ENCODE measurements at regions not wholly inside any gene's neighbourhood (a gene's known extent, or its start where the extent isn't known, plus 50 kb on each side); places are given as distances from the start of the nearest gene placed in this dataset.

DNA sequence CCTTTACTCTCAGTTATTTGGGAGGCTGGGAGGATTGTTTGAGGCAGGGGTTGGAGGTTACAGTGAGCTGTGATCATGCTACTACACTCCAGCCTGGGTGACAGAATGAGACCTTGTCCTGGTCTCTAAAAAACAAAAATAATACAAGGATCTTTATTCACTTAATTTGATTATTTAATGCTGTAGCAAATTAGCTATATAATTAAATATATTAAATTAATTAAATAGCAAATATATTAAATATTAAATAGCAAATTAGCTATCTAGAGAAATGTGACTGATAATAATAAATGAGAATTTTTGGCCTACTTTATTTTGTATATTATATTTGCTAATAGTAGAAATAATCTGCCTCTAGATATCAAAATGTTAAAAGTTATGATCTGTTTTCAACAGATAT, 298.8 kb upstream of the NAV3 start:
- TF ChIP-seq, protein P1, sequence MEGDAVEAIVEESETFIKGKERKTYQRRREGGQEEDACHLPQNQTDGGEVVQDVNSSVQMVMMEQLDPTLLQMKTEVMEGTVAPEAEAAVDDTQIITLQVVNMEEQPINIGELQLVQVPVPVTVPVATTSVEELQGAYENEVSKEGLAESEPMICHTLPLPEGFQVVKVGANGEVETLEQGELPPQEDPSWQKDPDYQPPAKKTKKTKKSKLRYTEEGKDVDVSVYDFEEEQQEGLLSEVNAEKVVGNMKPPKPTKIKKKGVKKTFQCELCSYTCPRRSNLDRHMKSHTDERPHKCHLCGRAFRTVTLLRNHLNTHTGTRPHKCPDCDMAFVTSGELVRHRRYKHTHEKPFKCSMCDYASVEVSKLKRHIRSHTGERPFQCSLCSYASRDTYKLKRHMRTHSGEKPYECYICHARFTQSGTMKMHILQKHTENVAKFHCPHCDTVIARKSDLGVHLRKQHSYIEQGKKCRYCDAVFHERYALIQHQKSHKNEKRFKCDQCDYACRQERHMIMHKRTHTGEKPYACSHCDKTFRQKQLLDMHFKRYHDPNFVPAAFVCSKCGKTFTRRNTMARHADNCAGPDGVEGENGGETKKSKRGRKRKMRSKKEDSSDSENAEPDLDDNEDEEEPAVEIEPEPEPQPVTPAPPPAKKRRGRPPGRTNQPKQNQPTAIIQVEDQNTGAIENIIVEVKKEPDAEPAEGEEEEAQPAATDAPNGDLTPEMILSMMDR (IDR thresholded peaks at IDR 0.05; ENCODE audit: low read depth, low read length, missing control alignments) = no peak
- no peak overlapping the region for H3K4me3 ChIP-seq (replicated peaks; ENCODE audit: low read depth, low read length)
- no peak for DNase-seq (ENCODE audit: extremely low read depth, low read depth)

DNA sequence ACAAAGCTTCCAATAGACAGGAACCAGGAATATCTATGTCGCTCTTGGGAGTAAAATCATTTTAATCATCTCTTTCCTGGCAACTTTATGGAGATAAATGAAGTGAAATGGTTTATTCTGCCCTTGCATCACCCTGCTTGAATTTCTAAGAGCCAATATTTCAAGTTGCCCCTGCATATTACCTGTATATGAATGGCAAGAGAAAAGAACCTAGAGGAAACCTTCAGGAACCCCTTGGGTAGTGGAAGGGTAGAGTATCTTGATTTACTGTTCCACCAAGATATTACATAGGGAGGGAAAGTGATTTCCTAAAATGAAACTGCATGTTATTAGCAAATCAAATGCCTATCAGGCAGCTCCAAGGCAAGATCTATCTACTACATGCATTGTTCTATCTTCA, 308.4 kb upstream of the NAV3 start:
- no peak for DNase-seq (ENCODE audit: extremely low read depth, low read depth)
- H3K4me3 ChIP-seq (replicated peaks; ENCODE audit: low read depth, low read length) = no peak overlapping the region
- TF ChIP-seq, protein P1 (IDR thresholded peaks at IDR 0.05; ENCODE audit: low read depth, low read length, missing control alignments) = no peak

DNA sequence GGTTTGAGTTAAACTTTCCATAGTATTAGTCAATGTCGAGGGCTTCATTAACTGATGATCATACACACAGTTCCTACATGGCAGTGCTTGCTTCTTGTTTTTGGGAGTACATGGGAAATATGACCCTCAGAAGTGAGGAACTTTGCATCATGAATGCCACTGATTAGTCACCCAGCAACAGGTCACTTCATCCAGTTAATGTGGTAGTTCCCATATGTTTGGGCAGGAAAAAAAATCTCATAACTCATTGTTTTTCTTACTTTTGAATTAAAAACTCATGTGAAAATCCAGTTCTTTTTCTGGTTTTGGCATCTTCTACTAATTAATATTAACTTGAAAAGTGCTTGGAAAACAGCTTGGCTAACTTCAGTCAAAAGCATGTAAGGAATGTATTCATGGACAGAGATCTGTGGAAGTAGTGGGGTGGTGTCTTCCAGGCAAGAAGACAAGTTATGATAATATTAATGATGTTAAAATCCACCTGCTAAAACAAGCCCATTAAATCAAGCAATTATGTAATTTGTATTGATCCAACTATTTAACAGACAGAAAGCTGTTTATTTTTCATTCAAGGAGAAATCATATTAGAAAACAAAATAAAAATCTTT, 309.1 kb upstream of the NAV3 start:
- peak; percentile 14 for DNase-seq (ENCODE audit: extremely low read depth, low read depth)
- TF ChIP-seq, protein P1 (IDR thresholded peaks at IDR 0.05; ENCODE audit: low read depth, low read length, missing control alignments) = no peak
- H3K4me3 ChIP-seq (replicated peaks; ENCODE audit: low read depth, low read length) = no peak overlapping the region

DNA sequence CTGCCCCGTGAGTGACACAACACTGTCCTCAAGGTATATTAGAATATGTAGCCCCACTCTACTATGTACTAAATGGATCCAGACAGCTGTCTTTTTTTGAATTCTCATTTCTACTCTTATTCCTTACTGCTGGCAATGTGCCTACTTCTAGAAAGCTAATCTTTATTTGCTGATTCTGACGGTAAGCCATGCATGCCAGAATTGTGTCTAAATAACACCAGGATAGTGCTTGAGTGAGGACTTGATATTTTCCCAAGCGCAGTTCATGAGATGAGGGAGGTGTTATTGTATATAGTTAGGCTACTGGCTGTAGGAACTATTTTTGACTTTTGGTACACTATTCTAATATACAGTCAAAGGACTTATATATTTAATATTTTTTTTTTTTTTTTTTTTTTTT, 316.2 kb upstream of the NAV3 start:
- TF ChIP-seq, protein P1 (IDR thresholded peaks at IDR 0.05; ENCODE audit: low read depth, low read length, missing control alignments) = no peak
- DNase-seq (ENCODE audit: extremely low read depth, low read depth) = no peak
- H3K4me3 ChIP-seq (replicated peaks; ENCODE audit: low read depth, low read length) = no peak overlapping the region

GRCh38 chr12:77510985-77511384, 319.7 kb upstream of the NAV3 start:
- DNase-seq (ENCODE audit: extremely low read depth, low read depth) = no peak
- H3K4me3 ChIP-seq (replicated peaks; ENCODE audit: low read depth, low read length) = no peak overlapping the region
- TF ChIP-seq, protein P1 (IDR thresholded peaks at IDR 0.05; ENCODE audit: low read depth, low read length, missing control alignments) = no peak

GRCh38 chr12:77504466-77504865, 326.2 kb upstream of the NAV3 start:
- TF ChIP-seq, protein P1 (IDR thresholded peaks at IDR 0.05; ENCODE audit: low read depth, low read length, missing control alignments) = no peak
- no peak for DNase-seq (ENCODE audit: extremely low read depth, low read depth)
- no peak overlapping the region for H3K4me3 ChIP-seq (replicated peaks; ENCODE audit: low read depth, low read length)

- TF ChIP-seq, protein P1 (IDR thresholded peaks at IDR 0.05; ENCODE audit: low read depth, low read length, missing control alignments) = no peak
- H3K4me3 ChIP-seq (replicated peaks; ENCODE audit: low read depth, low read length) = no peak overlapping the region
- DNase-seq (ENCODE audit: extremely low read depth, low read depth) = no peak
These were observed 330.6 kb upstream of the NAV3 start for GRCh38 chr12:77500089-77500488.
